Spinal cord (tissue), 9 donors: ENCODE measurements at regions not wholly inside any gene's neighbourhood (a gene's known extent, or its start where the extent isn't known, plus 50 kb on each side); places are given as distances from the start of the nearest gene placed in this dataset.
A peak's percentile ranks its signal among the peaks of the same experiment; 100 is the strongest.
"Not testable (repeated sequence)": the region's sequence is repeated elsewhere in the genome, so short reads cannot be mapped to it uniquely, and the experiment has no call there.

ENCODE experiments used
- DNase-seq, 6 donors: peaks; one replicate each; pipeline versions ENCODE4 v3.0.0 to v3.0.0-alpha.2; 2013 to 2015; ENCODE audit warnings: low spot score in 6 of 6, low read depth in 4 of 6
- H3K27ac ChIP-seq: one replicate; pipeline ENCODE4 v1.5.1; 2013; ENCODE audit warnings: low read depth, low read length, control low read depth
- H3K27me3 ChIP-seq: one replicate; pipeline ENCODE4 v1.6.1; 2013; ENCODE audit warnings: low read length; ENCODE audit not compliant: control insufficient read depth, insufficient read depth
- H3K36me3 ChIP-seq: one replicate; pipeline ENCODE4 v1.6.1; 2013; ENCODE audit warnings: low read length; ENCODE audit not compliant: control insufficient read depth, insufficient read depth
- H3K4me1 ChIP-seq: one replicate; pipeline ENCODE4 v1.6.1; 2013; ENCODE audit warnings: low read length; ENCODE audit not compliant: control insufficient read depth, insufficient read depth
- H3K4me3 ChIP-seq: one replicate; pipeline ENCODE4 v1.5.1; 2013; ENCODE audit warnings: low read depth, low read length, control low read depth
- H3K9me3 ChIP-seq: one replicate; pipeline ENCODE4 v1.6.1; 2013; ENCODE audit warnings: low read length; ENCODE audit not compliant: control insufficient read depth, insufficient read depth
- WGBS: methylation state at CpG from one replicate; pipeline ENCODE4 v1.1.5; 2013; ENCODE audit warnings: missing lambda C conversion rate; ENCODE audit not compliant: insufficient coverage; 5-methylcytosine and 5-hydroxymethylcytosine counted together
- donor health status: healthy.

DNA sequence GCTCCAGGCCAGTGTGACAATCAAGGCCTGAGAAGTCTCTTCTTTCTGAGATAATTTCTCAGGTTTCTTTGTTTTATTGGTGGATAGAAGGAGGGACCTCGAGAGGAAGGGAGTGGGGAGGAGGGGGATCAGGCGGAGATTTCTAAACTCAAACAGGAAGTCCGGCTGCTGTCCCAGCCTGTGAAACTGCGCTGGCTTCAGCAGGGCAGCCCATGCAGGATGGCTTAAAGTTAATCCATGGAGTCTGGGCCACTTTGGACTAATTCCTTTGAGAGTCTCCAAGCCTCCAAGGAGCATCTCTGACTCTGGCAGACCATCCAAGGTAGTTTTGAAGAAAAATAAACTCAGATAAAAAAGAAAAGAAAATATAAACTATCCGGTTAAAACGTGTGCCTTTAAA is 378.5 kb downstream of the MLLT3 start:
- H3K27me3 ChIP-seq = no peaks in the 10 kb centered on the region
- peaks cover 7% of the 10 kb centered on the region for H3K4me1 ChIP-seq
- no peaks in the 10 kb centered on the region for H3K9me3 ChIP-seq
- H3K4me3 ChIP-seq = no peak overlapping the region
- H3K36me3 ChIP-seq = no peaks in the 10 kb centered on the region
- WGBS = 57% methylated on average over 5 of the region's 6 CpGs
- DNase-seq = peak in 1 of 6 donors; percentile 14
- H3K27ac ChIP-seq = no peak overlapping the region

DNA sequence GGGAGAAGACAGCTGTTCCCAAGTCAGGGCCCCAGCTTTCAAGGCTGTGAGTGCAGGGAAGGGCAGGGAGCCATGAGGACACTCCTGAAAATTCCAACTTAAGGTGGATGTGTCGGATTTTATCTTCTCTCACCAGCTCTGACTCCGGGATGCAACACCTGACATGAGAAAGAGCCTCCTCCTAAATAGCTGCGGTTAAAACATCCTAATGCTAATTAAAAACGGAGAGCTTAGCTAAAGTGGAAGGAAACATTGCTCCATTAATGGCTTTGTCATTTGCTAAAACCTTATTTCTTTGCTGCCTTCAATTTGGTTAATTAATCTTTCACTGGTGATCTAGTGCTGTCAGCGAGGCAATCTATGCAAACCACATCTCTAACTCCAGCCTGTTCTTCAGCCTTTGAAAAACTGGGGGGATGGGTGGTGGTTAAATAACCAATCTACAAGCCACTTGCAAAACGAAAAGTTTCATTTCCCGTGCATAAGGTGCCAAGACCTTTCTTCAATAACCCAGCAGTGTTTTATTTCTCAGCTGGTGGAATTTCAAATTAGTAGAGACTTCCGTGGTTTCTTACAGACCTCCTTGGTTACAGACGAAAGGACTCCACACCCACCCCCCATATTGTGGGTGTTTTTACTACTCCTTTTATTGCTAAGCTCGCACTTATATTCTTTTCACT is 379.6 kb downstream of the MLLT3 start:
- no CpG with 5 or more reads among the region's 10 CpGs for WGBS
- no peaks in the 10 kb centered on the region for H3K27me3 ChIP-seq
- no peak overlapping the region for H3K4me3 ChIP-seq
- peak in 2 of 6 donors; percentile 52 to 55 for DNase-seq
- H3K4me1 ChIP-seq = peaks cover 7% of the 10 kb centered on the region
- no peaks in the 10 kb centered on the region for H3K36me3 ChIP-seq
- no peaks in the 10 kb centered on the region for H3K9me3 ChIP-seq
- no peak overlapping the region for H3K27ac ChIP-seq

DNA sequence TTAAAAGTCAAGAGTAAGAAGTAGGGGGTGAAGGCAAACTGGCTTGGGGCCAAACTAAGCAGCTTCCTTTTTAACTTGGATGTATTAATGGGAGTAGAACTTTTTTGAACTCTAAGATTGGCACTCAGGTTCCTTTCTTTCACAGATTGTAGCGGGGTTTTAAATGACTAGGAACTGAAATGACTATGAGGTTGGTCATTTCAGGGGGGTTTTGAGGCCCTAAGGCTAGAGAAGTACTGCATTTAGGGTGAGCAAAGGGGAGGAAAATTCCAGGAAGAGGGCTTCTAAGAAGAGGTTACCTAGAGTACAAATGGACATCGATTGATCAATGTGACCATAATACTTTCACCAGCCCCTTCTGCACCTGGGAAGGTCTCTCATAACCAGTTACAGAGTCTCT is 381.8 kb downstream of the MLLT3 start:
- H3K4me1 ChIP-seq = peaks cover 7% of the 10 kb centered on the region
- no peaks in the 10 kb centered on the region for H3K9me3 ChIP-seq
- H3K27ac ChIP-seq = no peak overlapping the region
- no peaks in the 10 kb centered on the region for H3K36me3 ChIP-seq
- no peak overlapping the region for H3K4me3 ChIP-seq
- DNase-seq = no peak
- H3K27me3 ChIP-seq = no peaks in the 10 kb centered on the region
- no CpG with 5 or more reads among the region's 2 CpGs for whole genome bisulfite sequencing

DNA sequence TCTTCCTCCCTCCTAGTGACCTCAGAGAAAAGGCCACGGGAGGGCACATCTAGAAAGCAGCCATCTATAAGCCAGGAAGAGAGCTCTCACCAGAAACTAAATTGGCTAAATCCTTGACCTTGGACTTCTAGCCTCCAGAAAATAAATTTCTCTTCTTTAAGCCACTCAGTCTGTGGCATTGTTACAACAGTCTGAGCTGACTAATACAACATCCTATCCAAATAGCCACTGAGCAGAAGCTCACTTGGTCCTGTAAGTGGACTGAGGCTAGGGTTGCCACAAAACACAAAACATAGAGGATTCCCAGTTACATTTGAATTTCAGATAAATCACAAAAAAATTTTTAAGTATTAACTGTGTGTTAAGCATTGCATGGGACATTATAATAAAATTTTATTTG is 383.4 kb downstream of the MLLT3 start:
- Histone ChIP-seq H3K9me3 (no peaks in the 10 kb centered on the region), H3K4me3 (no peak overlapping the region), H3K27ac (no peak overlapping the region), H3K4me1 (peaks cover 4% of the 10 kb centered on the region), H3K36me3 (no peaks in the 10 kb centered on the region), H3K27me3 (no peaks in the 10 kb centered on the region)
- WGBS = 100% methylated on average over 1 of the region's 1 CpG
- DNase-seq = no peak

DNA sequence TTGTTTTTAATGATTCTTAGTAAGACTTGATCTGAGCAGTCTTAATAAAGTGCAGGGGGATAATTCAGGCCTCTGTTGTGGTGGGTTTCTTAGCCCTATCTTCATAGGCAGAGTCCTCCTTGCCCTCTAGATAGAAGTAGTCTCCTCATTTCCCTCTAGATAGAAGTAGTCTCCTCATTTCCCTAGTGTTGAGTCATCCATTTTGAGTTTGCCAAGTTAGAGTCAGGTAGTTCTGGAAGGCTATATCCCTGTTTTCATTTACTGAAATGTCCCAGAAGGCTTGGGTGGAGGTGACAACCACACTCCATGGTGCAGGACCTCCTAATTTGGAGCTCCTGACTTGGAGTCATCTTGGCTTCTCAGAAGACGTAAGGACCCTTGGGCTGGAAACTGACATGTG is 384.6 kb downstream of the MLLT3 start:
- H3K27me3 ChIP-seq = no peaks in the 10 kb centered on the region
- no peak for DNase-seq
- no peak overlapping the region for H3K27ac ChIP-seq
- H3K9me3 ChIP-seq = no peaks in the 10 kb centered on the region
- H3K4me1 ChIP-seq = no peaks in the 10 kb centered on the region
- no peak overlapping the region for H3K4me3 ChIP-seq
- WGBS = 88% methylated on average over 1 of the region's 1 CpG
- no peaks in the 10 kb centered on the region for H3K36me3 ChIP-seq

DNA sequence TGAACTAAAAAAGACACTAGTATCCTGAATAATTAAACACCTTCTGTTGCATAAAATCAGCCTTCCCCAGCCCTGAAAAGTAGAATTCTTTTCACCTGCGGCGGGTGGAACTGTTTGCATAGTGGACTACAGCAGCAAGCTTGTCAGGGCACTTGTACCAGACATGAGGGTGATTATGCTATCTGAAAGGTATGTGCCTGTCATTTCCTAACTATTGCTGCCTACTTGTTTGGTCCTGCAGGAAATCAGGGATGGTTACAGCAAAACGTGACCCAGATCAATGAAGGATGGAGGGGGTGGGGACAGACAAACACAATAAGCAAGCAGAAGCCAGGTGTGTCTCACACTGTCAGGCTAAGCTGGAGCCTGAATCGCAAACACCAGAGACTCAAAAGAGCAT is 385.6 kb downstream of the MLLT3 start:
- no peak for DNase-seq
- no peak overlapping the region for H3K27ac ChIP-seq
- H3K9me3 ChIP-seq = no peaks in the 10 kb centered on the region
- H3K27me3 ChIP-seq = no peaks in the 10 kb centered on the region
- H3K4me1 ChIP-seq = no peaks in the 10 kb centered on the region
- H3K36me3 ChIP-seq = no peaks in the 10 kb centered on the region
- H3K4me3 ChIP-seq = no peak overlapping the region
- 86% methylated on average over 2 of the region's 4 CpGs for WGBS

DNA sequence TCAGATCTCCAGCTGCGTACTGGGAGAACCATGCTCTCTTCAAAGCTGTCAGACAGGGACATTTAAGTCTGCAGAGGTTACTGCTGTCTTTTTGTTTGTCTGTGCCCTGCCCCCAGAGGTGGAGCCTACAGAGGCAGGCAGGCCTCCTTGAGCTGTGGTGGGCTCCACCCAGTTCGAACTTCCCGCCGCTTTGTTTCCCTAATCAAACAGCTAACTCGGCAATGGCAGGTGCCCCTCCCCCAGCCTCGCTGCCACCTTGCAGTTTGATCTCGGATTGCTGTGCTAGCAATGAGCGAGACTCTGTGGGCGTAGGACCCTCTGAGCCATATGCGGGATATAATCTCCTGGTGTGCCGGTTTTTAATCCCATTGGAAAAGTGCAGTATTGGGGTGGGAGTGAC is 387.1 kb downstream of the MLLT3 start:
- H3K27me3 ChIP-seq, H3K9me3 ChIP-seq, H3K27ac ChIP-seq, H3K36me3 ChIP-seq, H3K4me3 ChIP-seq, H3K4me1 ChIP-seq, DNase-seq: not testable (repeated sequence)
- WGBS = 93% methylated on average over 10 of the region's 11 CpGs

DNA sequence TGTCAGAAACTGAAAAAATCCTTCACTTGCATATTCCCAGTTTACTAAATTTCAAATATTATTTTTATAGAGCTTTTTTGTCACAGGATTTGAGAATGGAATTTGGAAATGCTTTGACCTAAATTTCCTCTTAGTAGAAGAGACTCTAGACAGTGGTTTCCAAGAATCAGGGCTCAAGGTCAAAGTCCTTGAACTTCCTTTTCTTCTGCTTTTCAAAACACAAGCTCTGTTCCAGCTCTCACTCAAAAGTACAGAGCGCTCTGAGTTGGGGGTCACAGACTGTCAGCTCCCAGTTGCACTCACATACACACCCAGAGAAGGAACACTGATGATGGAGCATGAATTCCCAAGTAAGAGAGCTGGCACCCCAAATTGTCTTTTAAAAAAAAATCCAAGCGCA is 394.2 kb downstream of the MLLT3 start:
- H3K27ac ChIP-seq = no peak overlapping the region
- no peaks in the 10 kb centered on the region for H3K4me1 ChIP-seq
- H3K9me3 ChIP-seq = no peaks in the 10 kb centered on the region
- H3K27me3 ChIP-seq = no peaks in the 10 kb centered on the region
- no peaks in the 10 kb centered on the region for H3K36me3 ChIP-seq
- 80% methylated on average over 2 of the region's 2 CpGs for WGBS
- H3K4me3 ChIP-seq = no peak overlapping the region
- DNase-seq = peak in 1 of 6 donors; percentile 11

DNA sequence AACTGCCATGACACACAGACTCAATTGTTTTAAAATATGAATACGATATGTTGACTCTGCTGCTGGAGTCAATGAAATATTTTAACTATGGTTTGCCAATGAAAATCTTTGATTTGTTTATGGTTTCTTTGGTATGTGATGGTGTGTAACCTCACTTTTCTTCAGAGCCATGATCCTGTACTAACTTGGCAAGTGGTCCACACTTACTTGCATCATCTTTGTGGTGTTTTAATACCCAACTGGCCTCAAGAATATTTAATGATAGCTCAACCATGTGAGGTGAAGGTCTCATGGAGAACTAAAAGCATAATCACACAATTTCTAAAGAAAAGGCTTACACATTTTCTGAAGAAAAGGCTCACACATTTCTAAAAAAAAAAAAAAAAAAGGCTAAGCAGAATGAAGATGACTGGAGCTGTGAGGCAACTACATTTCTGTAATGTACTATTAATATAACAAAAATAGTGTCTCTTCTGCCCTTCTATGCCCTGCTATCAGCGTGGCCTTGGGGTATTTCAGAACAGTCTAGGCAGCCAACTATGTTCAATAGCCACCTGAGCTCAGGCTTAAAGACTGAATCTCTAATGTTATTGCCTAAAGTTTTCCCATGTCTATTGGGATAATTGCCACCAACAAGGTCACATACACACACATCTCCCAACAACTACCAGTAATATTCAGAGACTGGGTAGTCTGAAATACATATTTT is 395.0 kb downstream of the MLLT3 start:
- Histone ChIP-seq H3K27me3 (no peaks in the 10 kb centered on the region), H3K27ac (no peak overlapping the region), H3K36me3 (no peaks in the 10 kb centered on the region), H3K4me3 (no peak overlapping the region), H3K4me1 (no peaks in the 10 kb centered on the region), H3K9me3 (no peaks in the 10 kb centered on the region)
- 100% methylated on average over 1 of the region's 2 CpGs for WGBS
- no peak for DNase-seq

DNA sequence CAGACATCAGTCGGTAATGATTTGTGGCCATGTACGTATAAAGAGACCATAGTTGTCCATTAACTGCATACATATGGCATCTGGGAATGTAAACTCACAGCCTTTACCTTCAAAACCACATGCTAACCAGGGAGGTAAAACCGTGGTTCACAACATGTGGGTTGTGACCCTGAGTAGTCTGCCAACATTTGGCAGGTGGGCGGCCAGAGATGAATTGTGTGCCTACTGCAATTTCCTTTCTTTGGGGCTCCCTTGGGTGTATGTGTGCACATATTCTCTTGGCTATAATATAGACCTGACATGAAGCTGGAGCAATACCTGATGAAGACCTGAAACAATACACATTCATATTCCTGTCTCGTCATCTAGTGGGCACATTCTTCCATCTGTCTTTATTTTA is 396.0 kb downstream of the MLLT3 start:
- WGBS = 86% methylated on average over 2 of the region's 5 CpGs
- Histone ChIP-seq H3K27ac (no peak overlapping the region), H3K4me1 (no peaks in the 10 kb centered on the region), H3K36me3 (no peaks in the 10 kb centered on the region), H3K27me3 (no peaks in the 10 kb centered on the region), H3K4me3 (no peak overlapping the region), H3K9me3 (no peaks in the 10 kb centered on the region)
- no peak for DNase-seq
